ENCODE measurements at regions not wholly inside any gene's neighbourhood (a gene's known extent, or its start where the extent isn't known, plus 50 kb on each side); places are given as distances from the start of the nearest gene placed in this dataset.

GRCh38 chr2:198756166-198756565, 701.6 kb downstream of the SATB2 start:
- H3K4me3 ChIP-seq (ENCODE audit: low read depth in 1 of 5, low read length in 5 of 5) = no peak overlapping the region
- no peak overlapping the region for H3K27ac ChIP-seq (ENCODE audit: low read depth, low read length)
- no peaks in the 10 kb centered on the region for H3K27me3 ChIP-seq (ENCODE audit: control insufficient read depth in 5 of 5, insufficient read depth in 4 of 5, low read length in 5 of 5)
- no peaks in the 10 kb centered on the region for H3K4me1 ChIP-seq (ENCODE audit: control insufficient read depth in 5 of 5, insufficient read depth in 5 of 5, low read length in 5 of 5)
- H3K36me3 ChIP-seq (ENCODE audit: control insufficient read depth in 5 of 5, insufficient read depth in 5 of 5, low read length in 5 of 5) = no peaks in the 10 kb centered on the region
- no peaks in the 10 kb centered on the region for H3K9me3 ChIP-seq (ENCODE audit: control insufficient read depth in 5 of 5, low read length in 5 of 5)
- H3K9ac ChIP-seq (ENCODE audit: low read length in 5 of 5) = no peak overlapping the region

- Histone ChIP-seq H3K9ac (ENCODE audit: low read length in 5 of 5) (no peak overlapping the region), H3K36me3 (ENCODE audit: control insufficient read depth in 5 of 5, insufficient read depth in 5 of 5, low read length in 5 of 5) (no peaks in the 10 kb centered on the region), H3K4me1 (ENCODE audit: control insufficient read depth in 5 of 5, insufficient read depth in 5 of 5, low read length in 5 of 5) (no peaks in the 10 kb centered on the region), H3K27ac (ENCODE audit: low read depth, low read length) (no peak overlapping the region), H3K9me3 (ENCODE audit: control insufficient read depth in 5 of 5, low read length in 5 of 5) (no peaks in the 10 kb centered on the region), H3K4me3 (ENCODE audit: low read depth in 1 of 5, low read length in 5 of 5) (no peak overlapping the region), H3K27me3 (ENCODE audit: control insufficient read depth in 5 of 5, insufficient read depth in 4 of 5, low read length in 5 of 5) (no peaks in the 10 kb centered on the region)
Observed at GRCh38 chr2:198753101-198753500, 704.6 kb downstream of the SATB2 start.

GRCh38 chr2:198749364-198749763, 708.4 kb downstream of the SATB2 start:
- H3K36me3 ChIP-seq (ENCODE audit: control insufficient read depth in 5 of 5, insufficient read depth in 5 of 5, low read length in 5 of 5) = no peaks in the 10 kb centered on the region
- no peak overlapping the region for H3K9ac ChIP-seq (ENCODE audit: low read length in 5 of 5)
- H3K9me3 ChIP-seq (ENCODE audit: control insufficient read depth in 5 of 5, low read length in 5 of 5) = no peaks in the 10 kb centered on the region
- H3K4me1 ChIP-seq (ENCODE audit: control insufficient read depth in 5 of 5, insufficient read depth in 5 of 5, low read length in 5 of 5) = no peaks in the 10 kb centered on the region
- H3K27ac ChIP-seq (ENCODE audit: low read depth, low read length) = no peak overlapping the region
- H3K27me3 ChIP-seq (ENCODE audit: control insufficient read depth in 5 of 5, insufficient read depth in 4 of 5, low read length in 5 of 5) = no peaks in the 10 kb centered on the region
- H3K4me3 ChIP-seq (ENCODE audit: low read depth in 1 of 5, low read length in 5 of 5) = no peak overlapping the region

GRCh38 chr2:198731842-198732399, 725.8 kb downstream of the SATB2 start:
- Histone ChIP-seq H3K4me1 (ENCODE audit: control insufficient read depth in 5 of 5, insufficient read depth in 5 of 5, low read length in 5 of 5) (no peaks in the 10 kb centered on the region), H3K27me3 (ENCODE audit: control insufficient read depth in 5 of 5, insufficient read depth in 4 of 5, low read length in 5 of 5) (no peaks in the 10 kb centered on the region), H3K27ac (ENCODE audit: low read depth, low read length) (no peak overlapping the region), H3K9ac (ENCODE audit: low read length in 5 of 5) (no peak overlapping the region), H3K4me3 (ENCODE audit: low read depth in 1 of 5, low read length in 5 of 5) (no peak overlapping the region), H3K36me3 (ENCODE audit: control insufficient read depth in 5 of 5, insufficient read depth in 5 of 5, low read length in 5 of 5) (no peaks in the 10 kb centered on the region), H3K9me3 (ENCODE audit: control insufficient read depth in 5 of 5, low read length in 5 of 5) (no peaks in the 10 kb centered on the region)

- Histone ChIP-seq H3K27ac (ENCODE audit: low read depth, low read length) (no peak overlapping the region), H3K4me1 (ENCODE audit: control insufficient read depth in 5 of 5, insufficient read depth in 5 of 5, low read length in 5 of 5) (no peaks in the 10 kb centered on the region)
Observed at GRCh38 chr2:198720266-198720665, 737.5 kb downstream of the SATB2 start.

GRCh38 chr2:198717451-198717850, 740.3 kb downstream of the SATB2 start:
- Histone ChIP-seq H3K4me1 (ENCODE audit: control insufficient read depth in 5 of 5, insufficient read depth in 5 of 5, low read length in 5 of 5) (no peaks in the 10 kb centered on the region), H3K27ac (ENCODE audit: low read depth, low read length) (no peak overlapping the region), H3K4me3 (ENCODE audit: low read depth in 1 of 5, low read length in 5 of 5) (no peak overlapping the region), H3K9ac (ENCODE audit: low read length in 5 of 5) (no peak overlapping the region), H3K27me3 (ENCODE audit: control insufficient read depth in 5 of 5, insufficient read depth in 4 of 5, low read length in 5 of 5) (no peaks in the 10 kb centered on the region), H3K9me3 (ENCODE audit: control insufficient read depth in 5 of 5, low read length in 5 of 5) (no peaks in the 10 kb centered on the region), H3K36me3 (ENCODE audit: control insufficient read depth in 5 of 5, insufficient read depth in 5 of 5, low read length in 5 of 5) (no peaks in the 10 kb centered on the region)

More at GRCh38 chr2:198720266-198720665, 737.5 kb downstream of the SATB2 start:
- H3K27me3 ChIP-seq (ENCODE audit: control insufficient read depth in 5 of 5, insufficient read depth in 4 of 5, low read length in 5 of 5) = no peaks in the 10 kb centered on the region
- H3K9me3 ChIP-seq (ENCODE audit: control insufficient read depth in 5 of 5, low read length in 5 of 5) = no peaks in the 10 kb centered on the region
- H3K4me3 ChIP-seq (ENCODE audit: low read depth in 1 of 5, low read length in 5 of 5) = no peak overlapping the region
- H3K36me3 ChIP-seq (ENCODE audit: control insufficient read depth in 5 of 5, insufficient read depth in 5 of 5, low read length in 5 of 5) = no peaks in the 10 kb centered on the region
- no peak overlapping the region for H3K9ac ChIP-seq (ENCODE audit: low read length in 5 of 5)

- no peaks in the 10 kb centered on the region for H3K4me1 ChIP-seq (ENCODE audit: control insufficient read depth in 5 of 5, insufficient read depth in 5 of 5, low read length in 5 of 5)
- no peak overlapping the region for H3K4me3 ChIP-seq (ENCODE audit: low read depth in 1 of 5, low read length in 5 of 5)
- H3K9me3 ChIP-seq (ENCODE audit: control insufficient read depth in 5 of 5, low read length in 5 of 5) = no peaks in the 10 kb centered on the region
- no peak overlapping the region for H3K9ac ChIP-seq (ENCODE audit: low read length in 5 of 5)
- H3K27me3 ChIP-seq (ENCODE audit: control insufficient read depth in 5 of 5, insufficient read depth in 4 of 5, low read length in 5 of 5) = no peaks in the 10 kb centered on the region
- H3K27ac ChIP-seq (ENCODE audit: low read depth, low read length) = no peak overlapping the region
- H3K36me3 ChIP-seq (ENCODE audit: control insufficient read depth in 5 of 5, insufficient read depth in 5 of 5, low read length in 5 of 5) = no peaks in the 10 kb centered on the region
Observed at GRCh38 chr2:198715302-198715835, 742.4 kb downstream of the SATB2 start.

GRCh38 chr2:198712485-198712884, 745.3 kb downstream of the SATB2 start:
- Histone ChIP-seq H3K27me3 (ENCODE audit: control insufficient read depth in 5 of 5, insufficient read depth in 4 of 5, low read length in 5 of 5) (no peaks in the 10 kb centered on the region), H3K9me3 (ENCODE audit: control insufficient read depth in 5 of 5, low read length in 5 of 5) (no peaks in the 10 kb centered on the region), H3K4me1 (ENCODE audit: control insufficient read depth in 5 of 5, insufficient read depth in 5 of 5, low read length in 5 of 5) (no peaks in the 10 kb centered on the region), H3K4me3 (ENCODE audit: low read depth in 1 of 5, low read length in 5 of 5) (no peak overlapping the region), H3K27ac (ENCODE audit: low read depth, low read length) (no peak overlapping the region), H3K9ac (ENCODE audit: low read length in 5 of 5) (no peak overlapping the region), H3K36me3 (ENCODE audit: control insufficient read depth in 5 of 5, insufficient read depth in 5 of 5, low read length in 5 of 5) (no peaks in the 10 kb centered on the region)

- no peaks in the 10 kb centered on the region for H3K27me3 ChIP-seq (ENCODE audit: control insufficient read depth in 5 of 5, insufficient read depth in 4 of 5, low read length in 5 of 5)
- H3K9ac ChIP-seq (ENCODE audit: low read length in 5 of 5) = no peak overlapping the region
- H3K4me1 ChIP-seq (ENCODE audit: control insufficient read depth in 5 of 5, insufficient read depth in 5 of 5, low read length in 5 of 5) = no peaks in the 10 kb centered on the region
- H3K4me3 ChIP-seq (ENCODE audit: low read depth in 1 of 5, low read length in 5 of 5) = no peak overlapping the region
- no peaks in the 10 kb centered on the region for H3K36me3 ChIP-seq (ENCODE audit: control insufficient read depth in 5 of 5, insufficient read depth in 5 of 5, low read length in 5 of 5)
- H3K27ac ChIP-seq (ENCODE audit: low read depth, low read length) = no peak overlapping the region
- H3K9me3 ChIP-seq (ENCODE audit: control insufficient read depth in 5 of 5, low read length in 5 of 5) = no peaks in the 10 kb centered on the region
Observed at GRCh38 chr2:198711484-198711883, 746.3 kb downstream of the SATB2 start.

GRCh38 chr2:198710562-198710961, 747.2 kb downstream of the SATB2 start:
- no peaks in the 10 kb centered on the region for H3K4me1 ChIP-seq (ENCODE audit: control insufficient read depth in 5 of 5, insufficient read depth in 5 of 5, low read length in 5 of 5)
- no peaks in the 10 kb centered on the region for H3K36me3 ChIP-seq (ENCODE audit: control insufficient read depth in 5 of 5, insufficient read depth in 5 of 5, low read length in 5 of 5)
- no peak overlapping the region for H3K4me3 ChIP-seq (ENCODE audit: low read depth in 1 of 5, low read length in 5 of 5)
- no peak overlapping the region for H3K9ac ChIP-seq (ENCODE audit: low read length in 5 of 5)
- H3K27me3 ChIP-seq (ENCODE audit: control insufficient read depth in 5 of 5, insufficient read depth in 4 of 5, low read length in 5 of 5) = no peaks in the 10 kb centered on the region
- H3K9me3 ChIP-seq (ENCODE audit: control insufficient read depth in 5 of 5, low read length in 5 of 5) = no peaks in the 10 kb centered on the region
- no peak overlapping the region for H3K27ac ChIP-seq (ENCODE audit: low read depth, low read length)
